Loucy (cell line): ENCODE measurements at regions not wholly inside any gene's neighbourhood (a gene's known extent, or its start where the extent isn't known, plus 50 kb on each side); places are given as distances from the start of the nearest gene placed in this dataset.
"Not testable (repeated sequence)": the region's sequence is repeated elsewhere in the genome, so short reads cannot be mapped to it uniquely, and the experiment has no call there.

ENCODE experiments used
- H2AFZ ChIP-seq: fragments of 200-600 bp; sonication (generic); 2 replicates; pipeline ENCODE4 v1.6.0; 2016; ENCODE audit warnings: antibody characterized with exemption, mild to moderate bottlenecking, low read length, moderate library complexity
- H3F3A ChIP-seq: fragments of 200-600 bp; 2 replicates; pipeline ENCODE4 v1.6.0; 2016; ENCODE audit warnings: antibody characterized with exemption, low read depth, mild to moderate bottlenecking
- H3K27me3 ChIP-seq: fragments of 200-600 bp; sonication (generic); 2 replicates; pipeline ENCODE4 v1.6.1; 2014; ENCODE audit warnings: low read length, mild to moderate bottlenecking; ENCODE audit not compliant: insufficient read depth, poor library complexity, severe bottlenecking
- H3K36me3 ChIP-seq: fragments of 200-600 bp; sonication (generic); 2 replicates; pipeline ENCODE4 v1.6.1; 2016; ENCODE audit warnings: low read length; ENCODE audit not compliant: insufficient read depth
- H3K4me1 ChIP-seq: fragments of 200-600 bp; sonication (generic); 2 replicates; pipeline ENCODE4 v1.5.1; 2014; ENCODE audit warnings: low read length, mild to moderate bottlenecking; ENCODE audit not compliant: insufficient read depth, poor library complexity, severe bottlenecking
- H3K4me2 ChIP-seq: fragments of 200-600 bp; sonication (generic); 2 replicates; pipeline ENCODE4 v1.6.0; 2014; ENCODE audit warnings: antibody characterized with exemption, low read length, low read depth, mild to moderate bottlenecking; ENCODE audit not compliant: poor library complexity, severe bottlenecking
- H3K4me3 ChIP-seq: fragments of 200-600 bp; sonication (generic); 2 replicates; pipeline ENCODE4 v1.5.1; 2014; ENCODE audit warnings: low read length, mild to moderate bottlenecking, mixed read lengths; ENCODE audit not compliant: poor library complexity, severe bottlenecking
- H3K79me2 ChIP-seq: fragments of 200-600 bp; sonication (generic); 2 replicates; pipeline ENCODE4 v1.6.1; 2014; ENCODE audit warnings: low read length; ENCODE audit not compliant: insufficient read depth
- H3K9ac ChIP-seq: fragments of 200-600 bp; sonication (generic); 2 replicates; pipeline ENCODE4 v1.6.0; 2014; ENCODE audit warnings: mild to moderate bottlenecking, low read depth, low read length, moderate library complexity; ENCODE audit not compliant: poor library complexity, severe bottlenecking
- H3K9me2 ChIP-seq: fragments of 200-600 bp; sonication (generic); replicated peaks from 2 replicates; pipeline ENCODE4 v1.6.1; 2016; ENCODE audit warnings: low read depth, low read length, mixed read lengths
- H3K9me3 ChIP-seq: fragments of 200-600 bp; sonication (generic); 2 replicates; pipeline ENCODE4 v1.6.1; 2014; ENCODE audit warnings: mild to moderate bottlenecking, antibody characterized with exemption, low read length, low read depth; ENCODE audit not compliant: insufficient read depth
- H4K20me1 ChIP-seq: fragments of 200-600 bp; sonication (generic); 2 replicates; pipeline ENCODE4 v1.6.0; 2014; ENCODE audit warnings: antibody characterized with exemption, low read length, mild to moderate bottlenecking; ENCODE audit not compliant: insufficient read depth, poor library complexity, severe bottlenecking
- EZH2phosphoT487 ChIP-seq: fragments of 200-600 bp; IDR thresholded peaks from 2 replicates; pipeline ENCODE4 v1.6.1; 2018; ENCODE audit warnings: antibody characterized with exemption, mild to moderate bottlenecking, moderate library complexity, borderline replicate concordance
- TF ChIP-seq, protein P1 (sequence below): fragments of 200-600 bp; sonication (generic); conservative IDR thresholded peaks from 2 replicates; pipeline ENCODE4 v1.5.1; 2014; ENCODE audit warnings: mild to moderate bottlenecking, antibody characterized with exemption, low read length

DNA sequence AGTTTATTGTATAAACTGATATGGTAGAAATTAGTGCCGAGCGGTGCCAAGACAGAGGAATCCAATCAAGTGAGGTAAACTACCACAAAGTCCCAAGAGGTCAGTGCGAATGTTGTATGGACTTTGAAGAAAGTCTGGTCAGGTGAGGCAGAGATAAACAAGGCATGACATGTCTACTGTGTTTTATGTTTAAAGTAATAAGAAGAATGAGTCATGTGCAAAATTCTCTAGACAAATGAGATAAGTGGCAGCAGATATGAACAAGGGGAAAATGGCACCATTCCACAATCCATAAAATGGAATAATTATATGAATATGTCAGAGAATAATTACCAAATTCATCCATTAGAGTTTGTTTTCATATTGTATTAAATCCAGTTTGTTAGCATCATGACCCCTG is 364.1 kb upstream of the CCNH start:
- Histone ChIP-seq H2AFZ (no peak overlapping the region), H3K9me3 (no peaks in the 10 kb centered on the region), H3K4me1 (no peaks in the 10 kb centered on the region), H3K4me3 (no peak overlapping the region), H3K79me2 (no peaks in the 10 kb centered on the region), H3K9ac (no peak overlapping the region), H4K20me1 (no peaks in the 10 kb centered on the region), H3K36me3 (no peaks in the 10 kb centered on the region), H3K4me2 (no peak overlapping the region), H3F3A (no peaks in the 10 kb centered on the region), H3K27me3 (no peaks in the 10 kb centered on the region), H3K9me2 (no peaks in the 10 kb centered on the region)
- TF ChIP-seq, protein P1, sequence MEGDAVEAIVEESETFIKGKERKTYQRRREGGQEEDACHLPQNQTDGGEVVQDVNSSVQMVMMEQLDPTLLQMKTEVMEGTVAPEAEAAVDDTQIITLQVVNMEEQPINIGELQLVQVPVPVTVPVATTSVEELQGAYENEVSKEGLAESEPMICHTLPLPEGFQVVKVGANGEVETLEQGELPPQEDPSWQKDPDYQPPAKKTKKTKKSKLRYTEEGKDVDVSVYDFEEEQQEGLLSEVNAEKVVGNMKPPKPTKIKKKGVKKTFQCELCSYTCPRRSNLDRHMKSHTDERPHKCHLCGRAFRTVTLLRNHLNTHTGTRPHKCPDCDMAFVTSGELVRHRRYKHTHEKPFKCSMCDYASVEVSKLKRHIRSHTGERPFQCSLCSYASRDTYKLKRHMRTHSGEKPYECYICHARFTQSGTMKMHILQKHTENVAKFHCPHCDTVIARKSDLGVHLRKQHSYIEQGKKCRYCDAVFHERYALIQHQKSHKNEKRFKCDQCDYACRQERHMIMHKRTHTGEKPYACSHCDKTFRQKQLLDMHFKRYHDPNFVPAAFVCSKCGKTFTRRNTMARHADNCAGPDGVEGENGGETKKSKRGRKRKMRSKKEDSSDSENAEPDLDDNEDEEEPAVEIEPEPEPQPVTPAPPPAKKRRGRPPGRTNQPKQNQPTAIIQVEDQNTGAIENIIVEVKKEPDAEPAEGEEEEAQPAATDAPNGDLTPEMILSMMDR, result no peak
- no peak for TF ChIP-seq EZH2phosphoT487

DNA sequence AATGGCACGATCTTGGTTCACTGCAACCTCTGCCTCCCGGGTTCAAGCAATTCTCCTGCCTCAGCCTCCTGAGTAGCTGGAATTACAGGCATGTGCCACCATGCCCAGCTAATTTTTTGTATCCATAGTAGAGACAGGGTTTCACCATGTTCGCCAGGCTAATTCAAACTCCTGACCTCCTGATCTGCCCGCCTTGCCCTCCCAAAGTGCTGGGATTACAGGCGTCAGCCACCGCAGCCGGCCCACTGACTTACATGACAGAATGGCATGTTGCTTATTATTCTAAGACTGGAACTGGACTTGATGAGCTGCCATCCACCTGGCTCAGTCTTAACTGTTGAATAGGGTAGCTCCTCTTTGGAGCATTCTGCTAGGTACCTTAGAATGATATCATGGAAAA is 363.6 kb upstream of the CCNH start:
- not testable (repeated sequence) for H3K9me2 ChIP-seq, H3K4me3 ChIP-seq, H2AFZ ChIP-seq, H3K9me3 ChIP-seq, H4K20me1 ChIP-seq, H3K9ac ChIP-seq, H3K4me2 ChIP-seq, H3K36me3 ChIP-seq, H3K79me2 ChIP-seq, H3K4me1 ChIP-seq, H3K27me3 ChIP-seq, H3F3A ChIP-seq

DNA sequence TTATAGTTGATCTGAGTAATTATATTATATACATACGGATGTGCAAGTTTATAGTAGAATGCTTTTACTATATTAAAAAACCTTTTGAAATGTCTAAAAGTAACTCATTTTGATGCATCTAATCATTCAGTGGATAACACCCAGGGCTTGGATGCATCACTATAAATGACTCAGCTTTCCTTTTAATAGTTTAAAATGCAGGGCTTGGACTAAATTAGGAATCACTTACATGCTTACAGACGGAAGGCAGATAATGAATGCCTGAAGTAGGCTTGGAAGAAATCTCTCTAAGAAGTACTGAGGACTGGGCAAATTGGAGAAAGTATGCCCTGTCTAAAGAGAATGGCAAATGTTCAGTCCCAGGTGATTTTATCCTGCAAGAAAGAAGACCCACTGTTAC is 362.5 kb upstream of the CCNH start:
- no peak overlapping the region for H3K4me2 ChIP-seq
- no peaks in the 10 kb centered on the region for H3K79me2 ChIP-seq
- no peaks in the 10 kb centered on the region for H4K20me1 ChIP-seq
- no peak overlapping the region for H2AFZ ChIP-seq
- H3K9ac ChIP-seq, result no peak overlapping the region
- H3K9me2 ChIP-seq, result no peaks in the 10 kb centered on the region
- no peaks in the 10 kb centered on the region for H3K9me3 ChIP-seq
- no peaks in the 10 kb centered on the region for H3F3A ChIP-seq
- H3K4me3 ChIP-seq, result no peak overlapping the region
- no peaks in the 10 kb centered on the region for H3K4me1 ChIP-seq
- H3K27me3 ChIP-seq, result no peaks in the 10 kb centered on the region
- no peak for TF ChIP-seq EZH2phosphoT487
- TF ChIP-seq, protein P1, result no peak
- no peaks in the 10 kb centered on the region for H3K36me3 ChIP-seq

DNA sequence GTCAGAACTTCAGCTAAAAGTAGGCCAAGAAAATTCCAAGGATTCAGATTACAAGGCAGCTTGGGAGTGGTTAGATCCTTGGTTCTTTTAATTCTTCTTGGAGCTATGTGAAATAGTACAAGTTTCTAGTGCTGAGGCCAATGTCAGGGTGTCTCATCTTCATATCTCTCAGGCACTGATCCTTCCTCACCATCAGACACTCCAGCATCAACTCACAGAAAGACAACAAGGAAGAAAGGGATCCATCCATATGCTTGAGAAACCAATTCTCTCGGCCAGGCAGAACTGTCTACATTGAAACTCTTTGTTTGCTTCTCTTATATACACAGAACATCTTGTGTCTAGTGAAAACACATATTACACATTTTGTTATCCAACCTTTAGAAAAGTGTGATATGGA is 362.1 kb upstream of the CCNH start:
- TF ChIP-seq, protein P1, result no peak
- no peak for TF ChIP-seq EZH2phosphoT487
- Histone ChIP-seq H3K4me3 (no peak overlapping the region), H3K9me3 (no peaks in the 10 kb centered on the region), H3F3A (no peaks in the 10 kb centered on the region), H4K20me1 (no peaks in the 10 kb centered on the region), H3K4me2 (no peak overlapping the region), H3K27me3 (no peaks in the 10 kb centered on the region), H3K9ac (no peak overlapping the region), H3K79me2 (no peaks in the 10 kb centered on the region), H2AFZ (no peak overlapping the region), H3K4me1 (no peaks in the 10 kb centered on the region), H3K9me2 (no peaks in the 10 kb centered on the region), H3K36me3 (no peaks in the 10 kb centered on the region)
